HCT116 (cell line): ENCODE measurements at regions not wholly inside any gene's neighbourhood (a gene's known extent, or its start where the extent isn't known, plus 50 kb on each side); places are given as distances from the start of the nearest gene placed in this dataset.

ENCODE experiments used
- ATAC-seq: fragments of 200-7000 bp; cut with Tn5 transposase; 2 replicates; pipeline ENCODE4 v1.9.1; 2020; ENCODE audit warnings: mild to moderate bottlenecking, moderate library complexity
- BruUV-seq: library from RNA; stranded (reverse); fragments of 400-500 nt; replicated peaks from 2 replicates; lab custom pipeline; 2021; lab: Mats Ljungman, UMichigan
- CTCF ChIA-PET: fragments of 300-600 bp; sonication (Branson Sonifier 250); formaldehyde crosslinking; loops from one replicate; lab custom pipeline; 2021; ENCODE audit warnings: antibody characterized with exemption; lab: Charles Lee
- POLR2A ChIA-PET: fragments of 300-600, 350-600 bp; sonication (Branson Sonifier 250); formaldehyde crosslinking; loops from one replicate; lab custom pipeline; 2021; ENCODE audit warnings: antibody characterized with exemption; lab: Charles Lee
- RAD21 ChIA-PET, 2 experiments: fragments of 300-600 bp; sonication (Branson Sonifier 250); formaldehyde crosslinking; loops; one replicate each; lab custom pipeline; 2023; ENCODE audit warnings: low total read pairs in 2 of 2; ENCODE audit not compliant: uncharacterized antibody in 2 of 2, unreplicated experiment in 2 of 2, low non-redundant PET in 1 of 2; lab: Charles Lee
- DNase-seq: peaks from one replicate; pipeline ENCODE4 v3.0.0-alpha.2; 2010; ENCODE audit warnings: low read depth, low spot score
- H2AFZ ChIP-seq: fragments of 200-600 bp; shearing (Covaris generic), sonication (generic); 2 replicates; pipeline ENCODE4 v1.6.1; 2017; ENCODE audit warnings: low read depth, mixed run types, mixed read lengths, antibody characterized with exemption, low read length; ENCODE audit not compliant: poor library complexity, severe bottlenecking
- H3K27ac ChIP-seq: 2 replicates; pipeline ENCODE4 v1.5.1; 2012; ENCODE audit warnings: low read depth, low read length
- H3K27me3 ChIP-seq: fragments of 200-600 bp; sonication (generic); 2 replicates; pipeline ENCODE4 v1.6.1; 2016; ENCODE audit warnings: mixed run types, low read length, mixed read lengths; ENCODE audit not compliant: insufficient read depth
- H3K36me3 ChIP-seq, 2 experiments: fragments of 200-500 bp in 1 of 2; fragments of 200-600 bp in 1 of 2; sonication (Bioruptor generic) in 1 of 2; sonication (generic) in 1 of 2; 2 replicates each; pipeline versions ENCODE4 v1.5.1 to v1.6.1; 2014 to 2016; ENCODE audit warnings: low read length in 2 of 2, inconsistent platforms in 1 of 2, mixed read lengths in 1 of 2, mixed run types in 1 of 2; ENCODE audit not compliant: insufficient read depth in 2 of 2, control insufficient read depth in 1 of 2
- H3K4me1 ChIP-seq, 2 experiments: fragments of 200-600 bp in 1 of 2; sonication (generic) in 1 of 2; 2 replicates each; pipeline versions ENCODE4 v1.5.1 to v1.6.1; 2012 to 2017; ENCODE audit warnings: low read length in 2 of 2, inconsistent platforms in 1 of 2, mild to moderate bottlenecking in 1 of 2, mixed read lengths in 1 of 2, mixed run types in 1 of 2, moderate library complexity in 1 of 2; ENCODE audit not compliant: insufficient read depth in 2 of 2, control insufficient read depth in 1 of 2
- H3K4me2 ChIP-seq: fragments of 200-600 bp; sonication (generic); 2 replicates; pipeline ENCODE4 v1.6.1; 2017; ENCODE audit warnings: mixed run types, low read length, mixed read lengths
- H3K4me3 ChIP-seq, 2 experiments: fragments of 200-600 bp in 1 of 2; sonication (generic) in 1 of 2; replicated peaks in 1 of 2; 2 replicates each; pipeline ENCODE4 v1.5.1; 2011 to 2016; ENCODE audit warnings: low read length in 2 of 2, control low read depth in 1 of 2, low read depth in 1 of 2, mild to moderate bottlenecking in 1 of 2, mixed read lengths in 1 of 2, mixed run types in 1 of 2
- H3K79me2 ChIP-seq: fragments of 200-600 bp; sonication (generic); 2 replicates; pipeline ENCODE4 v1.6.1; 2017; ENCODE audit warnings: mild to moderate bottlenecking, mixed run types, low read length, moderate library complexity, mixed read lengths; ENCODE audit not compliant: insufficient read depth
- H3K9ac ChIP-seq: fragments of 200-600 bp; sonication (generic); 2 replicates; pipeline ENCODE4 v1.6.1; 2016; ENCODE audit warnings: low read length, mixed read lengths
- H3K9me2 ChIP-seq: fragments of 200-600 bp; sonication (generic), shearing (Covaris generic); 2 replicates; pipeline ENCODE4 v1.6.1; 2017; ENCODE audit warnings: mixed run types, mild to moderate bottlenecking, moderate library complexity; ENCODE audit not compliant: insufficient read depth
- H3K9me3 ChIP-seq, 2 experiments: fragments of 200-500 bp in 1 of 2; fragments of 200-600 bp in 1 of 2; sonication (Bioruptor generic) in 1 of 2; sonication (generic) in 1 of 2; 2 replicates each; pipeline ENCODE4 v1.6.1; 2014 to 2017; ENCODE audit warnings: low read length in 2 of 2, mixed read lengths in 2 of 2, inconsistent platforms in 1 of 2, low read depth in 1 of 2, mild to moderate bottlenecking in 1 of 2, mixed run types in 1 of 2, moderate library complexity in 1 of 2; ENCODE audit not compliant: control insufficient read depth in 1 of 2, insufficient read depth in 1 of 2
- H4K20me1 ChIP-seq: fragments of 200-600 bp; sonication (generic), shearing (Covaris generic); 2 replicates; pipeline ENCODE4 v1.6.1; 2017; ENCODE audit warnings: mixed run types, mild to moderate bottlenecking, moderate library complexity; ENCODE audit not compliant: insufficient read depth
- CEBPB ChIP-seq: IDR thresholded peaks from 2 replicates; pipeline ENCODE4 v1.6.1; 2012; ENCODE audit warnings: low read depth
- ELF1 ChIP-seq: IDR thresholded peaks from 2 replicates; pipeline ENCODE4 v1.6.1; 2012; ENCODE audit warnings: low read depth, borderline replicate concordance
- EZH2 ChIP-seq: fragments of 200-600 bp; sonication (generic); IDR thresholded peaks from 2 replicates; pipeline ENCODE4 v1.6.1; 2017; ENCODE audit warnings: antibody characterized with exemption, mixed run types
- JUND ChIP-seq: IDR thresholded peaks from 2 replicates; pipeline ENCODE4 v1.6.1; 2012
- POLR2AphosphoS5 ChIP-seq: IDR thresholded peaks from 2 replicates; pipeline ENCODE4 v1.6.1; 2011; ENCODE audit warnings: mild to moderate bottlenecking, low read depth, low read length, moderate library complexity
- RAD21 ChIP-seq: IDR thresholded peaks from 2 replicates; pipeline ENCODE4 v1.6.1; 2012; ENCODE audit warnings: low read depth, mild to moderate bottlenecking
- SIN3A ChIP-seq: IDR thresholded peaks from 2 replicates; pipeline ENCODE4 v1.6.1; 2012; ENCODE audit warnings: low read depth
- SP1 ChIP-seq: IDR thresholded peaks from 2 replicates; pipeline ENCODE4 v1.6.1; 2012; ENCODE audit warnings: low read depth
- TCF7L2 ChIP-seq: IDR thresholded peaks from 2 replicates; pipeline ENCODE4 v1.7.0; 2011; ENCODE audit warnings: borderline replicate concordance, inconsistent platforms; ENCODE audit not compliant: insufficient read depth, insufficient read length; ENCODE audit errors: extremely low read depth
- ZFX ChIP-seq: fragments of 450-650 bp; IDR thresholded peaks from 2 replicates; pipeline ENCODE4 v1.6.1; 2017
- ZNF274 ChIP-seq: fragments of 200-500 bp; sonication (Bioruptor generic); IDR thresholded peaks from 2 replicates; pipeline ENCODE4 v1.6.1; 2014; ENCODE audit warnings: mild to moderate bottlenecking, low read depth, low read length, inconsistent platforms
- intact Hi-C: fragments of 100-400 bp; cut with micrococcal nuclease; formaldehyde crosslinking; loops from 2 replicates; pipeline ENCODE4 v1.10.0; 2022
- TF ChIP-seq, protein P1 (sequence below), 3 experiments: fragments of 200-600 bp in 1 of 3; sonication (generic) in 1 of 3; IDR thresholded peaks in 2 of 3; conservative IDR thresholded peaks in 1 of 3; 2 replicates each; pipeline ENCODE4 v1.5.1; 2012 to 2017; ENCODE audit warnings: low read depth in 2 of 3, low read length in 2 of 3, antibody characterized with exemption in 1 of 3, borderline replicate concordance in 1 of 3, control low read depth in 1 of 3, mild to moderate bottlenecking in 1 of 3, mixed read lengths in 1 of 3, mixed run types in 1 of 3, moderate library complexity in 1 of 3; ENCODE audit not compliant: insufficient read depth in 1 of 3
- TF ChIP-seq, protein P2 (sequence below): IDR thresholded peaks from 2 replicates; pipeline ENCODE4 v1.6.1; 2012
- TF ChIP-seq, protein P3 (sequence below): IDR thresholded peaks from 2 replicates; pipeline ENCODE4 v1.6.1; 2012; ENCODE audit warnings: low read depth

- intact Hi-C loops: no loop called here
- Histone ChIP-seq H3K4me3 (no peak overlapping the region), H2AFZ (no peak overlapping the region), H3K9me3 (no peaks in the 10 kb centered on the region), H3K9ac (no peak overlapping the region), H3K4me1 (peaks cover 0 to 5% of the 10 kb centered on the region in 2 experiments; a peak in 1 of 4 replicates), H3K79me2 (no peaks in the 10 kb centered on the region), H3K9me2 (0 out of 2 replicates have a peak, but pooled peaks cover 3% of the 10 kb centered on the region), H3K4me2 (no peak overlapping the region), H3K27me3 (no peaks in the 10 kb centered on the region), H4K20me1 (no peaks in the 10 kb centered on the region), H3K27ac (no peak overlapping the region), H3K36me3 (no peaks in the 10 kb centered on the region)
- ChIA-PET CTCF (no interaction called here), RAD21 (no interaction called here), POLR2A (no interaction called here)
- DNase-seq (no peak), ATAC-seq (no peak)
- BruUV-seq: no TSS peak
- TF ChIP-seq ZNF274: no peak
- TF ChIP-seq, protein P1, sequence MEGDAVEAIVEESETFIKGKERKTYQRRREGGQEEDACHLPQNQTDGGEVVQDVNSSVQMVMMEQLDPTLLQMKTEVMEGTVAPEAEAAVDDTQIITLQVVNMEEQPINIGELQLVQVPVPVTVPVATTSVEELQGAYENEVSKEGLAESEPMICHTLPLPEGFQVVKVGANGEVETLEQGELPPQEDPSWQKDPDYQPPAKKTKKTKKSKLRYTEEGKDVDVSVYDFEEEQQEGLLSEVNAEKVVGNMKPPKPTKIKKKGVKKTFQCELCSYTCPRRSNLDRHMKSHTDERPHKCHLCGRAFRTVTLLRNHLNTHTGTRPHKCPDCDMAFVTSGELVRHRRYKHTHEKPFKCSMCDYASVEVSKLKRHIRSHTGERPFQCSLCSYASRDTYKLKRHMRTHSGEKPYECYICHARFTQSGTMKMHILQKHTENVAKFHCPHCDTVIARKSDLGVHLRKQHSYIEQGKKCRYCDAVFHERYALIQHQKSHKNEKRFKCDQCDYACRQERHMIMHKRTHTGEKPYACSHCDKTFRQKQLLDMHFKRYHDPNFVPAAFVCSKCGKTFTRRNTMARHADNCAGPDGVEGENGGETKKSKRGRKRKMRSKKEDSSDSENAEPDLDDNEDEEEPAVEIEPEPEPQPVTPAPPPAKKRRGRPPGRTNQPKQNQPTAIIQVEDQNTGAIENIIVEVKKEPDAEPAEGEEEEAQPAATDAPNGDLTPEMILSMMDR (IDR thresholded peaks at IDR 0.05 in 2 of 3, conservative IDR thresholded peaks at IDR 0.05 in 1 of 3; ENCODE audit: borderline replicate concordance in 1 of 3, insufficient read depth in 1 of 3, low read depth in 2 of 3, low read length in 2 of 3): no peak
- TF ChIP-seq SP1: no peak
- TF ChIP-seq JUND: no peak
- TF ChIP-seq, protein P2, sequence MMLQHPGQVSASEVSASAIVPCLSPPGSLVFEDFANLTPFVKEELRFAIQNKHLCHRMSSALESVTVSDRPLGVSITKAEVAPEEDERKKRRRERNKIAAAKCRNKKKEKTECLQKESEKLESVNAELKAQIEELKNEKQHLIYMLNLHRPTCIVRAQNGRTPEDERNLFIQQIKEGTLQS: no peak
- TF ChIP-seq, protein P3, sequence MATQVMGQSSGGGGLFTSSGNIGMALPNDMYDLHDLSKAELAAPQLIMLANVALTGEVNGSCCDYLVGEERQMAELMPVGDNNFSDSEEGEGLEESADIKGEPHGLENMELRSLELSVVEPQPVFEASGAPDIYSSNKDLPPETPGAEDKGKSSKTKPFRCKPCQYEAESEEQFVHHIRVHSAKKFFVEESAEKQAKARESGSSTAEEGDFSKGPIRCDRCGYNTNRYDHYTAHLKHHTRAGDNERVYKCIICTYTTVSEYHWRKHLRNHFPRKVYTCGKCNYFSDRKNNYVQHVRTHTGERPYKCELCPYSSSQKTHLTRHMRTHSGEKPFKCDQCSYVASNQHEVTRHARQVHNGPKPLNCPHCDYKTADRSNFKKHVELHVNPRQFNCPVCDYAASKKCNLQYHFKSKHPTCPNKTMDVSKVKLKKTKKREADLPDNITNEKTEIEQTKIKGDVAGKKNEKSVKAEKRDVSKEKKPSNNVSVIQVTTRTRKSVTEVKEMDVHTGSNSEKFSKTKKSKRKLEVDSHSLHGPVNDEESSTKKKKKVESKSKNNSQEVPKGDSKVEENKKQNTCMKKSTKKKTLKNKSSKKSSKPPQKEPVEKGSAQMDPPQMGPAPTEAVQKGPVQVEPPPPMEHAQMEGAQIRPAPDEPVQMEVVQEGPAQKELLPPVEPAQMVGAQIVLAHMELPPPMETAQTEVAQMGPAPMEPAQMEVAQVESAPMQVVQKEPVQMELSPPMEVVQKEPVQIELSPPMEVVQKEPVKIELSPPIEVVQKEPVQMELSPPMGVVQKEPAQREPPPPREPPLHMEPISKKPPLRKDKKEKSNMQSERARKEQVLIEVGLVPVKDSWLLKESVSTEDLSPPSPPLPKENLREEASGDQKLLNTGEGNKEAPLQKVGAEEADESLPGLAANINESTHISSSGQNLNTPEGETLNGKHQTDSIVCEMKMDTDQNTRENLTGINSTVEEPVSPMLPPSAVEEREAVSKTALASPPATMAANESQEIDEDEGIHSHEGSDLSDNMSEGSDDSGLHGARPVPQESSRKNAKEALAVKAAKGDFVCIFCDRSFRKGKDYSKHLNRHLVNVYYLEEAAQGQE: no peak
- no peak for TF ChIP-seq CEBPB
- TF ChIP-seq TCF7L2: no peak
- TF ChIP-seq POLR2AphosphoS5: no peak
- TF ChIP-seq SIN3A: no peak
- TF ChIP-seq ZFX: no peak
- TF ChIP-seq RAD21: no peak
- no peak for TF ChIP-seq ELF1
- TF ChIP-seq EZH2: no peak
- TF ChIP-seq, all 23 proteins: peak for 0
Measured at GRCh38 chr3:147518465-147518864, 109.3 kb downstream of the ZIC1 start.
